OCI-LY7 (cell line): ENCODE measurements at regions not wholly inside any gene's neighbourhood (a gene's known extent, or its start where the extent isn't known, plus 50 kb on each side); places are given as distances from the start of the nearest gene placed in this dataset.
A peak's percentile ranks its signal among the peaks of the same experiment; 100 is the strongest.

Experiments
- BruUV-seq: library from RNA; stranded (reverse); fragments of 400-500 nt; replicated peaks from 2 replicates; lab custom pipeline; 2021; lab: Mats Ljungman, UMichigan
- CTCF ChIA-PET: fragments of 300-600 bp; sonication (Branson Sonifier 250); formaldehyde crosslinking; loops from one replicate; lab custom pipeline; 2022; ENCODE audit warnings: antibody characterized with exemption; ENCODE audit not compliant: unreplicated experiment; lab: Charles Lee
- POLR2A ChIA-PET: fragments of 300-600 bp; sonication (Branson Sonifier 250); formaldehyde crosslinking; loops from one replicate; lab custom pipeline; 2022; ENCODE audit warnings: antibody characterized with exemption; lab: Charles Lee
- DNase-seq: peaks from one replicate; pipeline ENCODE4 v3.0.0-alpha.2; 2015; ENCODE audit warnings: low spot score
- H2AFZ ChIP-seq: fragments of 200-600 bp; sonication (generic), shearing (Covaris generic); 2 replicates; pipeline ENCODE4 v1.6.1; 2014; ENCODE audit warnings: mild to moderate bottlenecking, antibody characterized with exemption, low read length, moderate library complexity
- H3K27ac ChIP-seq: fragments of 200-600 bp; sonication (generic); 2 replicates; pipeline ENCODE4 v1.5.1; 2014; ENCODE audit warnings: mixed run types, low read depth, mild to moderate bottlenecking, moderate library complexity, low read length, inconsistent platforms; ENCODE audit not compliant: poor library complexity, severe bottlenecking
- H3K36me3 ChIP-seq: fragments of 200-600 bp; sonication (generic); 2 replicates; pipeline ENCODE4 v1.6.1; 2014; ENCODE audit warnings: mild to moderate bottlenecking, antibody characterized with exemption, low read length, moderate library complexity, mixed read lengths; ENCODE audit not compliant: insufficient read depth
- H3K4me1 ChIP-seq: fragments of 200-600 bp; sonication (generic); 2 replicates; pipeline ENCODE4 v1.5.1; 2014; ENCODE audit warnings: mild to moderate bottlenecking, low read length; ENCODE audit not compliant: insufficient read depth, poor library complexity, severe bottlenecking
- H3K4me2 ChIP-seq: fragments of 200-600 bp; sonication (generic); 2 replicates; pipeline ENCODE4 v1.6.1; 2014; ENCODE audit warnings: mild to moderate bottlenecking, low read length
- H3K4me3 ChIP-seq: fragments of 200-600 bp; sonication (generic); 2 replicates; pipeline ENCODE4 v1.5.1; 2014; ENCODE audit warnings: mild to moderate bottlenecking, low read depth, low read length; ENCODE audit not compliant: poor library complexity, severe bottlenecking
- H3K79me2 ChIP-seq: fragments of 200-600 bp; sonication (generic); 2 replicates; pipeline ENCODE4 v1.6.1; 2016; ENCODE audit warnings: low read depth, mild to moderate bottlenecking, low read length, moderate library complexity, mixed read lengths; ENCODE audit not compliant: insufficient read depth
- H3K9me2 ChIP-seq: fragments of 200-600 bp; sonication (generic); 2 replicates; pipeline ENCODE4 v1.6.1; 2016; ENCODE audit warnings: mild to moderate bottlenecking, low read length, mixed read lengths; ENCODE audit not compliant: insufficient read depth
- H3K9me3 ChIP-seq: fragments of 200-600 bp; sonication (generic); 2 replicates; pipeline ENCODE4 v1.6.1; 2014; ENCODE audit warnings: mild to moderate bottlenecking, mixed run types, low read length, mixed read lengths
- H4K20me1 ChIP-seq: fragments of 200-600 bp; sonication (generic); 2 replicates; pipeline ENCODE4 v1.6.1; 2014; ENCODE audit warnings: mild to moderate bottlenecking, antibody characterized with exemption, low read length, moderate library complexity, mixed read lengths; ENCODE audit not compliant: insufficient read depth
- EZH2phosphoT487 ChIP-seq: fragments of 200-600 bp; sonication (generic); IDR thresholded peaks from 2 replicates; pipeline ENCODE4 v1.6.1; 2018; ENCODE audit warnings: low read depth, borderline replicate concordance, mild to moderate bottlenecking, mixed run types, antibody characterized with exemption, low read length, moderate library complexity, mixed read lengths
- intact Hi-C: fragments of 100-400 bp; cut with micrococcal nuclease; formaldehyde crosslinking; loops from one replicate; pipeline ENCODE4 v1.10.0; 2022; ENCODE audit not compliant: unreplicated experiment
- TF ChIP-seq, protein P1 (sequence below): fragments of 200-600 bp; sonication (generic); conservative IDR thresholded peaks from 2 replicates; pipeline ENCODE4 v1.5.1; 2014; ENCODE audit warnings: mild to moderate bottlenecking, antibody characterized with exemption, low read length, moderate library complexity, mixed read lengths

DNA sequence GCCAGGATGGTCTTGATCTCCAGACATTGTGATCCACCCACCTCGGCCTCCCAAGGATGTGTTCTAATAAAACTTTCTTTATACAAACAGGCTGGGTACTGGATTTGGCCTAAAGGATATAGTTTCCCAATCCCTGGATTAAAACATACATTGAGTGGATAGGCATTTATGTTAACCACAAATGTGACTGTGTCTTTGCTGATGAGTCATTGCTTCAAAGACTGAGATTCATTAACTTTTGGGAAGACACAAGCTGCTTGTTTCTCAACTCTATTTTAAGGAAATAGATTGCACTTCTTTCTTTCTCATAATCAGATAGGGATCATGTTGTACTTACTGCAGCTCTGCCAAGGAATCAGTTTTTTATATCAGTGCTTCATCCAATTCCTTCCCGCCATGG lies 131.3 kb upstream of the AGA start:
- no peaks in the 10 kb centered on the region for H3K9me3 ChIP-seq
- H3K79me2 ChIP-seq: no peaks in the 10 kb centered on the region
- no peak for DNase-seq
- TF ChIP-seq, protein P1, sequence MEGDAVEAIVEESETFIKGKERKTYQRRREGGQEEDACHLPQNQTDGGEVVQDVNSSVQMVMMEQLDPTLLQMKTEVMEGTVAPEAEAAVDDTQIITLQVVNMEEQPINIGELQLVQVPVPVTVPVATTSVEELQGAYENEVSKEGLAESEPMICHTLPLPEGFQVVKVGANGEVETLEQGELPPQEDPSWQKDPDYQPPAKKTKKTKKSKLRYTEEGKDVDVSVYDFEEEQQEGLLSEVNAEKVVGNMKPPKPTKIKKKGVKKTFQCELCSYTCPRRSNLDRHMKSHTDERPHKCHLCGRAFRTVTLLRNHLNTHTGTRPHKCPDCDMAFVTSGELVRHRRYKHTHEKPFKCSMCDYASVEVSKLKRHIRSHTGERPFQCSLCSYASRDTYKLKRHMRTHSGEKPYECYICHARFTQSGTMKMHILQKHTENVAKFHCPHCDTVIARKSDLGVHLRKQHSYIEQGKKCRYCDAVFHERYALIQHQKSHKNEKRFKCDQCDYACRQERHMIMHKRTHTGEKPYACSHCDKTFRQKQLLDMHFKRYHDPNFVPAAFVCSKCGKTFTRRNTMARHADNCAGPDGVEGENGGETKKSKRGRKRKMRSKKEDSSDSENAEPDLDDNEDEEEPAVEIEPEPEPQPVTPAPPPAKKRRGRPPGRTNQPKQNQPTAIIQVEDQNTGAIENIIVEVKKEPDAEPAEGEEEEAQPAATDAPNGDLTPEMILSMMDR: no peak
- TF ChIP-seq EZH2phosphoT487: no peak
- no peak overlapping the region for H3K27ac ChIP-seq
- H2AFZ ChIP-seq: no peak overlapping the region
- H4K20me1 ChIP-seq: no peaks in the 10 kb centered on the region
- BruUV-seq: no TSS peak
- intact Hi-C loops: no loop called here
- H3K4me3 ChIP-seq: no peak overlapping the region
- H3K9me2 ChIP-seq: no peaks in the 10 kb centered on the region
- H3K4me1 ChIP-seq: no peaks in the 10 kb centered on the region
- ChIA-PET POLR2A (no interaction called here), CTCF (no interaction called here)
- H3K4me2 ChIP-seq: no peak overlapping the region
- no peaks in the 10 kb centered on the region for H3K36me3 ChIP-seq

DNA sequence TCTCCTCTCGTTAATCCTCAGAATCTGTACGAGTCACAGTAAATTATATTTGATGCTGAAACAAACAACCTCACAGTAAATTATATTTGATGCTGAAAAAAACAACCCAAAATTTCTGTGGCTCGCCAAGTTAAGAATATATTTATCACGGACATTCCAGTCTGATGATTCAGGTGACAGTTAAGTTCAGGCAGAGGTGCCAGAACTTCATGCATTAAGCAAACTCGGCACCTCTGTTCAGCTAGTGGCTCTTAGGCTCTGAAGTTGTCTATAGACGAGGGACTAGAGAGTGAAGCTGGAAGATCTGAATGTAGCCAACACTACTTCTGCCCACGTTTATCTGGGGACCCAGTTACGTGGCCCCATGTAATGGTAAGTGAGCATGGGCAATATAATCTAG lies 132.2 kb upstream of the AGA start:
- CTCF ChIA-PET: no interaction called here
- Histone ChIP-seq H3K9me3 (no peaks in the 10 kb centered on the region), H4K20me1 (no peaks in the 10 kb centered on the region), H3K79me2 (no peaks in the 10 kb centered on the region), H3K4me3 (no peak overlapping the region), H3K4me1 (no peaks in the 10 kb centered on the region), H3K9me2 (no peaks in the 10 kb centered on the region), H2AFZ (no peak overlapping the region), H3K4me2 (no peak overlapping the region), H3K27ac (no peak overlapping the region), H3K36me3 (no peaks in the 10 kb centered on the region)
- intact Hi-C loops: no loop called here
- POLR2A ChIA-PET: no interaction called here
- TF ChIP-seq, protein P1: no peak
- no peak for TF ChIP-seq EZH2phosphoT487
- BruUV-seq: no TSS peak
- no peak for DNase-seq

DNA sequence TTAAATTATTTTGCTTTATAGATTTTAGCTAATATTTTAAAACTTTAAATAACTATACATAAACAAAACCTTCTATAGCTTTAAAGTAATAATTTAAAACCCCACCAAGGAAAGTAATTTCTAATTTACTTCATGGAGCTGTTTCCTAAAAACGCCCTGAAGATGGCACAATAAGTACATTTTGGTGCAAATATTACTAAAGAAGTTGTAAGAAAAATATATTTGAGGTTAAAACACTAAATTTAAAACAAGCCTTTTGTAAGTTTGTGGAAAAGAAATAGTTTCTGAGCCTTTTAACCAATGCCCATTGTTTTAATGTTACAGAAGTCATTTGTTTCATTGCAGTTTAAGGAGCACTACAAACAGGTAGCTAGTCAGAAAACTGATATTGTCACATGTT lies 137.4 kb upstream of the AGA start:
- Histone ChIP-seq H3K4me2 (no peak overlapping the region), H2AFZ (no peak overlapping the region), H3K9me2 (no peaks in the 10 kb centered on the region), H4K20me1 (no peaks in the 10 kb centered on the region), H3K4me1 (no peaks in the 10 kb centered on the region), H3K4me3 (no peak overlapping the region), H3K79me2 (no peaks in the 10 kb centered on the region), H3K9me3 (no peaks in the 10 kb centered on the region), H3K36me3 (no peaks in the 10 kb centered on the region), H3K27ac (no peak overlapping the region)
- no peak for DNase-seq
- CTCF ChIA-PET: no interaction called here
- BruUV-seq: no TSS peak
- intact Hi-C loops: no loop called here
- TF ChIP-seq EZH2phosphoT487: no peak
- TF ChIP-seq, protein P1: 0 out of 2 replicates have a peak, but pooled peaks have one; percentile 22
- POLR2A ChIA-PET: interaction anchor here (1.5 kb wide), 1 partner anchor 11 kb away, joined by 4 read pairs; no protein-coding TSS in a partner anchor
